K562 (cell line): ENCODE measurements at regions not wholly inside any gene's neighbourhood (a gene's known extent, or its start where the extent isn't known, plus 50 kb on each side); places are given as distances from the start of the nearest gene placed in this dataset.
"Not testable (repeated sequence)": the region's sequence is repeated elsewhere in the genome, so short reads cannot be mapped to it uniquely, and the experiment has no call there.

Experiments used
- BRD4 ChIP-seq: fragments of 200-600 bp; sonication (generic); IDR thresholded peaks from 2 replicates; pipeline ENCODE4 v1.6.1; 2017; ENCODE audit warnings: inconsistent platforms
- ZNF24 ChIP-seq: fragments of 450-650 bp; IDR thresholded peaks from 2 replicates; pipeline ENCODE4 v1.6.1; 2016
- ZNF778 ChIP-seq: fragments of 450-650 bp; formaldehyde crosslinking; IDR thresholded peaks from 2 replicates; pipeline ENCODE4 v1.4.0; 2020; ENCODE audit warnings: mild to moderate bottlenecking, moderate library complexity

DNA sequence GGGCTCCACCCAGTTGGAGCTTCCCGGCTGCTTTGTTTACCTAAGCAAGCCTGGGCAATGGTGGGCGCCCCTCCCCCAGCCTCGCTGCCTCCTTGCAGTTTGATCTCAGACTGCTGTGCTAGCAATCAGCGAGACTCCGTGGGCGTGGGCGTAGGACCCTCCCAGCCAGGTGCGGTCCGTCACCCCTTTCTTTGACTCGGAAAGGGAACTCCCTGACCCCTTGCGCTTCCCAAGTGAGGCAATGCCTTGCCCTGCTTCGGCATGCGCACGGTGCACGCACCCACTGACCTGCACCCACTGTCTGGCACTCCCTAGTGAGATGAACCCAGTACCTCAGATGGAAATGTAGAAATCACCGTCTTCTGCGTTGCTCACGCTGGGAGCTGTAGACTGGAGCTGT, 254.4 kb upstream of the NMUR2 start:
- TF ChIP-seq ZNF24, BRD4, ZNF778: not testable (repeated sequence)
